ENCODE measurements at regions not wholly inside any gene's neighbourhood (a gene's known extent, or its start where the extent isn't known, plus 50 kb on each side); places are given as distances from the start of the nearest gene placed in this dataset.

DNA sequence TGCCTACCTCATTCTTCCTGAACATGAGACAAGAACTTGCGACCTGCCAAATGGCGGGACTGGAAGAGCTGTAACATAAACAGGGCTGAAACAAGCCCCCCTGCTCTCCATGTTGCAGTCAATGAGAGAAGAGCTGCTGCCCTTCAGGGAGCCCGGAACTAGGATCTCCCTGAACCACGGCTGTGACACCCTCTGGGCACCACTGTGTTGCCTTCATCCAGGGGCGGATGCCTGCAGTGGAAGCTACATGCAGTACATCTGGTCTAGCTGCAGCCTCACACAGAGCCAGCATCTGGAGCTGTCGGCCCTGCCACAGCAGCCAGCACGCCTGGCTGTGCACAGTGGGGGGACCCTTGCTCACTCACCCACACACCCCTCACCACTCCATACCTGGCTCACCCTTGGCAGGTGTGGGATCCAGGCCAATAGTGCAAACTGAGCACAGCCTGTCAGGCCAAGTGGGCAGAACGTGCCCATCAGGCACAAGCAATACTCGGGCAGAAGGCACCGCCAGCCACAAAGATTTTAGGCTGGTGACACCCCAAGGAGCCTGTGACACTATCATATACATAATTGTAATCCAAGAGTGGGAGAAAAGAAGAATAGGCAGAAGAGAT, 451.3 kb downstream of the HTR1B start:
- FAIRE-seq = no peak

DNA sequence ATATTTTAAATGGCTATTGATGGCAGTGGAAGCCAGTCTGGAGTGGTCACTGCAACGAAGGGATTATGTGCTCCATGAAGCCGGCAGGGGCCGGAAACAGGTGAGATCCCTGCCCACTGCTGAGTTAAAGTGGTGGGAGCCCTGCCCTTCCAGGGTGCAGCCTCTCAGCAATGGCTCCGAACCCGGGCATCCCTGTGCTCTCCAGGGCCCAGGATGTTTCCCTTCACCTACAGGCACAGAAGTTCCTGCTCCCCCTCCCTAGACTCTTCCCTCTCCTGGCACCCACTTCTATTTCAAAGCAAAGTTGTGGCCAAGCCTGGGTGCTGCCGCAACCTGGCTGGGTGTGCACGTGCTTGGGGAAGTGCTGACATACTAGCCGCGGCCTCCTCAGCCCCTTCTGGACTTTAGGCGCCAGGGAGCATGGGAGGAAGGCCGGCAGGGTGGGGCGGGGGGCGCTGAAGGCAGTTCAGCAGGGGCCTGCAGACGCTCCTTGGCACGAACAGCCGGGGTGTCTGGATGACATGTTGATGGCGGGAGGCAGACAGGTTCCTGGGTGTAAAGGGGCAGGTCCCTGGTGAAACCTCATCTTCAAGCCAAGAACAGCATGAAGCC, 452.3 kb downstream of the HTR1B start:
- Histone ChIP-seq H3K4me1 (no peaks in the 10 kb centered on the region), H3K9me3 (no peaks in the 10 kb centered on the region), H3K27me3 (no peaks in the 10 kb centered on the region), H3K27ac (no peak overlapping the region), H3K4me3 (no peak overlapping the region), H3K36me3 (no peaks in the 10 kb centered on the region)
- intact Hi-C loops (cut with DNase I) = no loop called here
- 88 to 94% methylated on average over 17 of the region's 17 CpGs for WGBS, 2 donors
- ATAC-seq (no peak), DNase-seq (peak in 1 of 6 donors; percentile 46), FAIRE-seq (no peak)
- no peak for TF ChIP-seq CTCF (IDR thresholded peaks at IDR 0.05)

More for the DNA sequence above, 451.3 kb downstream of the HTR1B start:
- Histone ChIP-seq H3K27ac (no peak overlapping the region), H3K9me3 (no peaks in the 10 kb centered on the region), H3K4me3 (no peak overlapping the region), H3K36me3 (no peaks in the 10 kb centered on the region), H3K4me1 (no peaks in the 10 kb centered on the region), H3K27me3 (no peaks in the 10 kb centered on the region)
- 83 to 88% methylated on average over 10 of the region's 10 CpGs for WGBS, 2 donors
- ATAC-seq (no peak), DNase-seq (peak in 1 of 6 donors; percentile 40)
- intact Hi-C loops (cut with DNase I) = no loop called here
- no peak for TF ChIP-seq CTCF (IDR thresholded peaks at IDR 0.05)

- no peak for DNase-seq
- 73 to 75% methylated on average over 9 of the region's 9 CpGs for WGBS, 2 donors
- H3K36me3 ChIP-seq = no peaks in the 10 kb centered on the region
- intact Hi-C loops (cut with DNase I) = no loop called here
- H3K4me1 ChIP-seq = no peaks in the 10 kb centered on the region
- no peak for ATAC-seq
- no peaks in the 10 kb centered on the region for H3K27me3 ChIP-seq
- no peaks in the 10 kb centered on the region for H3K9me3 ChIP-seq
- no peak for FAIRE-seq
- no peak overlapping the region for H3K27ac ChIP-seq
- H3K4me3 ChIP-seq = no peak overlapping the region
- no peak for TF ChIP-seq CTCF (IDR thresholded peaks at IDR 0.05)
Observed at GRCh38 chr6:76992553-76992952, 470.7 kb downstream of the HTR1B start.

DNA sequence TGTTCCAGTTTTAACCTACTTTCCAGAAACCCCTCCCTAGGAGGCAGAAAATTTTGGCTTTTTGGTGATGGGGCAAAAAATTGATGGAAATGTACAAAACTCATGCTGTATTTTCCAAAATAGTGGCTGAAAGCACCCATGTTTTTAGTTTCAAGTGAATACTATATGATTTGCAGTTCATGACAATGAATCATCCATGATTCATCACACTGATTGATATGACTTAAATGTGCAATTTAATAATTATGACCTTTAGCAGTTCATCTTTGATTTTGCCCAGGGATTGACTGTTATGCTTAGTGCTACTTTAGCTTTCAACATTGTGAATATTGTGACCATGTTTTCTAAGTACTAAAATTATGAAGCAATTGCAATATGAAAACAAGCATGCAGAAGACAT, 478.7 kb downstream of the HTR1B start:
- intact Hi-C loops (cut with DNase I) = no loop called here
- no peaks in the 10 kb centered on the region for H3K9me3 ChIP-seq
- H3K27me3 ChIP-seq = no peaks in the 10 kb centered on the region
- H3K36me3 ChIP-seq = no peaks in the 10 kb centered on the region
- DNase-seq = no peak
- H3K4me3 ChIP-seq = no peak overlapping the region
- FAIRE-seq = no peak
- ATAC-seq = no peak
- H3K27ac ChIP-seq = no peak overlapping the region
- no peaks in the 10 kb centered on the region for H3K4me1 ChIP-seq
- no peak for TF ChIP-seq CTCF (IDR thresholded peaks at IDR 0.05)

- Histone ChIP-seq H3K27ac (no peak overlapping the region), H3K9me3 (no peaks in the 10 kb centered on the region), H3K4me1 (no peaks in the 10 kb centered on the region), H3K27me3 (no peaks in the 10 kb centered on the region), H3K36me3 (no peaks in the 10 kb centered on the region), H3K4me3 (no peak overlapping the region)
- intact Hi-C loops (cut with DNase I) = no loop called here
- ATAC-seq = no peak
- no peak for TF ChIP-seq CTCF (IDR thresholded peaks at IDR 0.05)
- FAIRE-seq = no peak
- DNase-seq = no peak
- 88 to 94% methylated on average over 3 of the region's 3 CpGs for WGBS, 2 donors
Observed at GRCh38 chr6:76982476-76983199, 480.7 kb downstream of the HTR1B start.
